HG03064 (cell line): ENCODE measurements at regions not wholly inside any gene's neighbourhood (a gene's known extent, or its start where the extent isn't known, plus 50 kb on each side); places are given as distances from the start of the nearest gene placed in this dataset.
A peak's percentile ranks its signal among the peaks of the same experiment; 100 is the strongest.
"Not testable (repeated sequence)": the region's sequence is repeated elsewhere in the genome, so short reads cannot be mapped to it uniquely, and the experiment has no call there.

Experiments used
- ATAC-seq: cut with Tn5 transposase; IDR thresholded peaks from one replicate; pipeline ENCODE4 v1.9.1; 2021; ENCODE audit warnings: low read depth; ENCODE audit not compliant: unreplicated experiment

- ATAC-seq: no peak
These were observed 689.6 kb downstream of the SLITRK5 start for GRCh38 chr13:88360761-88361160.

GRCh38 chr13:88369866-88370265 is 698.7 kb downstream of the SLITRK5 start:
- no peak for ATAC-seq

DNA sequence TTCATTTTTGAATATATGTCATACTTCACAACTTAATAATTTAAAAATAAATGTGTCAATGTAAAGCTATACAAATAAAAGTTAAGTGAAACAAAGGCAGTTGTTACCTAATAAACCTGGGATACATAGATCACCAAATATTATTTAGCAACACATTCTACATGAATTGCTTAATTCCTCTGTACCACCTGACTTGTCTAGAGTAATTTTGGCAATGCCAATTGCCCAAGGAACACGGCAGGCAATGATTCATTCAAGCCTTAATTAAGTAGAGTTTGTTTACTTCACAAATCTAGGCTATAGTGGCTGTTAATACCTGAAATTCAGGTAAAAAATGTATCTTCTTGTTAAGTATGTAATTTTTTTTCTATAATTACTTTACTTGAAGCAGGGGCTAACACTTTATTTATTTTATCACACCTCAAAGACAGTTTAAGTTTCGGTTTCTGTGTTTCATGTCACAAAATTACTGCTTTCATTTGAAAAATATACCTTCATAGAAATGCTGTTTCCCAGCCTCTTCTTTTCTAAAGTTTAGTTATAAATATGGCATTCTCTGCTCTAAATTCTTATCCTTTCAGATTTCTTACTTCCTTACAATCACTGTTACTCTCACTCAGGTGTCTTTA is 705.7 kb downstream of the SLITRK5 start:
- no peak for ATAC-seq

DNA sequence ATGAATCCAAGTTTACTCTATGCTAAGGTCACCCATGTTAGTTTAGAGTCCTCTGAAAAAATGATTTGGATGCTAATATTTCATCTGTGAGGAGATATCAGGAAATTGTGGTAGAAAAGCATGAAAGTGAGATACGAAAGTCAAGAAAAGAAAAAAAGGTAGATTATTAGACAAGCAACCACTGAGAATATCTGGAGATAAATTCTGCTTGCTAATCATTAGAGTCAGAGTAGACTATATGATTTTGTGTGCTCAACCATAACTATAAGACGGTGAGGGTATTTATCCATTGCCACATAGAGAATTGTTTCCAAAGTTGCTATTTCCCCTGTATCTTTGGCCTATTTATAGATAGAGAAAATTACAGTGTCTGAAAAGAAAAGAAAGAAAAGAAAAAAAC is 706.7 kb downstream of the SLITRK5 start:
- no peak for ATAC-seq

- no peak for ATAC-seq
These were observed 713.4 kb downstream of the SLITRK5 start for GRCh38 chr13:88384542-88384941.

DNA sequence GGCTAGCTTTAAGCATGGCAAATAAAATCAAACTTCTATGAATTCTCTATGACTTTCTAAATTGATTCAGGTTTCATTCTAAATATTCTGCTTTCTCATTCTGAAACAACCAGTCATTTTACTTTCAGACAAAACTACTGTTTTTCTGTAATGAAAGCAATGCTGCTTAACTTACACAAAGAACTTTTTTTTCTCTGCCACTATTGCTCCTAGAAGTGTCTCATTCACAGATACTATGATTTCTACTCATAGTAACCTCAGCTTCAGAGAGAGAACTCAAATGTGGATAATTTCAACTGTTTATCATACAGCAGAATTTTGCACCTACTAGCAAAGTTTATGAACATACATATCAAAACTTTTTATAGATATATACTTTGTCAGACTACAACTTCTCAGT is 724.6 kb downstream of the SLITRK5 start:
- ATAC-seq: no peak

DNA sequence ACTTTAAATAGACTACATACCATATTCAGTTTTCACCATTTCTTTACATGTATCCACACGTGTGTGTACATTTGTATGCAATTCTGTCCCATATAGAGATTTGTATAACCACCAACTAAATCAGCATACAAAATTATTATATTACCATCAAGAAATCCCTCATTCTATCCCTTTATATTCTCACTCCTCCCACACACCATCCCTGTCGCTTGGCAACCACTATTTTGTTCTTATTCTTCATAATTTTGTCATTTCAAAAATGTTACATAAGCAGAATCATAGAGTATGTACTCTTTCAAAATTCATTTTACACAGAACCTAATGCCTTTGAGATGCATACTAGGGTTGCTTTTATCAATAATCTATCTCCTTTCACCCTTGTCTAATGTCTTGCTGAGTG is 740.5 kb downstream of the SLITRK5 start:
- ATAC-seq: no peak

- no peak for ATAC-seq
These were observed 746.6 kb downstream of the SLITRK5 start for GRCh38 chr13:88417801-88418200.

DNA sequence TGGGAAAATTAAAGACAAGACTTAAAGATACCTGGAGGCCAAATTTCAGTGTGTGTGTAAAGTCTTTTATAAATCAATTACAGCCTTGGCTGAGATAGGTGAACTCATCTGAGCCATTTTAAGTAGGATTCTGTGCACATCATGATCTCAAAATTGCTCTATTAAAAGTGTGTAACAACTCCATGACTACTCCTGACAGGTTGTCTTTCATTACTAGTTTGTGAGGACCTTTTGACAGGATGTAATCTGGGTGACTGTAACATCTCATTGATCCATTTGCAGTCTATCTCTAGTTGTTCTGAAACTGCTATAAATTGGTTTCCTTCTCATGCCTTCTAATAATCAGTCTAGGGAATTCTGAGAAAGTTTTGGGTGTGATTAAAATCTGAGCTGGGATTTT is 753.3 kb downstream of the SLITRK5 start:
- ATAC-seq: no peak

GRCh38 chr13:88426661-88427060 is 755.5 kb downstream of the SLITRK5 start:
- no peak for ATAC-seq

- no peak for ATAC-seq
These were observed 758.7 kb downstream of the SLITRK5 start for GRCh38 chr13:88429862-88430261.

GRCh38 chr13:88434953-88435352 is 763.8 kb downstream of the SLITRK5 start:
- ATAC-seq: no peak

- ATAC-seq: no peak
These were observed 765.8 kb downstream of the SLITRK5 start for GRCh38 chr13:88436974-88437373.

DNA sequence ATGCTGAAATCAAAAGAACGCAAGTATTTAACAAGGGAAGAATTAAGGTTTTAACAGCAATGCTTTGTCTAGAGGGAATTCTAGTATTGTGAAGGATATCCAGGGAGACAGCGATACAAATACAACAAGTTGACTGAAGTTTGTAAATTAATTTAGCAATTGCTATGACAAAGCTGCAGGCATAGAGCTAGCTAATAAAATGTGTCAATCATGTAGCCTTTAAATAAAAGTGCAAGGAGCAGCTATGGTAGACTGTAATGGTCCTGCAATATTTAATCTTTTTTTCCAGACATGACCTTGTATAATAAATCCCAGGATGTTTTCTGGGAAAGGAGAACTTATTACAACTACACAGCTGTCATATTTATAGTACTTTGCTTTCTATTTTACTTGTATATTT is 779.3 kb downstream of the SLITRK5 start:
- no peak for ATAC-seq

DNA sequence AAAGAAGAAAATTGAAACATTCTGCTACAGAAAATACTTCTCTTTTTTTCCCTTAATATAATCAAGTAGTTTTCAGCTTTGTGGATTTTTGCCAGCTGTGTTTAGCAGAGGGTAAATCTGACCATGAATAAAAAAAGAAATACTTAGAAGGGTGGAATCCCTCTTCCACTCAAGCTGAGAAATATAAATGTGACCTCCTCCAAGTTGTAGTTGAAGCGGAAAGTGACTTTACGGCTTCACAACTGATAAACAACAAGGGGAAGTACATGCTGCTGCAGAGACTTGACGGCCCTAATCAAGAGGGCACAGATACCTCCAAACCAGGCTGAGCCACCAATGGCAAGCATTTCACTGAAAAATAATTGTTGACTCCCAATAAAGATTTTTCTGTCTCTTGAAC is 785.0 kb downstream of the SLITRK5 start:
- ATAC-seq: no peak

- no peak for ATAC-seq
These were observed 788.2 kb downstream of the SLITRK5 start for GRCh38 chr13:88459331-88459730.

DNA sequence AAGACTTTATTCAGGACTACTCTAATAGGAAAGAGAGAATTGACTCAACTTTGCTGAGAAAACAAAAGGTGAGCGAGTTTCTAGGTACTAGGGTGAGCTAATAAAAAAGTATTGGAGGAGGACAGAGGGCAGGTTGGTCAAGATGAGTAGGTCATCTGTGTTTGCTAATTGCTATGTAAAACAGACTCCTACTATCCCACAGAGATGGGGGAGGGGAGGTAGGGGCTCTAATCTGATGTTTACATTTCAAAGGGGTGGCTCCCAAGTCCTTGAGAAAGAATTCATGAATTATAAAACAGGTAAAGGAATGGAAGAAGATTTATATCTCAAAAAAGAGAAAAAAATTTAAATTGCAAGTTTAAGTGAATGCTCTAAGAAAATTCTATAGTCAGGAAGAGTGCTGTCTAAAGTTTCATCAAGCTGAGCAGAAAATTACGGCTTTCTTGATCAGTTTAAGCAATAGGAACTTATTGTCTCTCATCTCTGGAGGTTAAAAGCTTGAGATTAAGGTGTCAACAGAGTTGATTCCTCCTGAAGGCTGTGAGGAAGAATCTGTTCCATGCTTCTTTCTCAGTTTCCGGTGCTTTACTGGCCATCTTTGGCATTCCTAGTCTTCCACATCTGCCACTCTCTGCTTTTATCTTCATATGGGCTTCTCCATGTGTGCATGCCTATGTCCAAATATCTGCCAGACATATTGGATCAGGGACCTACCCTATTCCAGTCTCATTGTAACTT is 790.3 kb downstream of the SLITRK5 start:
- ATAC-seq: no peak

DNA sequence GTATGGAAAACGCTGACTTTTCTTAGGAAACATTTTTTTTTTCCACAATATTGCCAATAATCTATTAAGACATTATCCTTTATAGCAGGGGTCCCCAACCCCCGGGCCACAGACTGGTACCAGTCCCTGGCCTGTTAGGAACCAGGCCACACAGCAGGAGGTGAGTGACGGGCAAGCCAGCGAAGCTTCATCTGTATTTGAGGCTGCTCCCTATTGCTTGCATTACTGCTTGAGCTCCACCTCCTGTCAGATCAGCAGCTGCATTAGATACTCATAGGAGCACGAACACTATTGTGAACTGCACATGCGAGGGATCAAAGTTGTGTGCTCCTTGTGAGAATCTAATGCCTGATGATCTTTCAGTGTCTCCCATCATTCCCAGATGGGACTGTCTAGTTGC is 793.7 kb downstream of the SLITRK5 start:
- ATAC-seq: no peak

GRCh38 chr13:88472316-88472715 is 801.1 kb downstream of the SLITRK5 start:
- ATAC-seq: peak; percentile 80

DNA sequence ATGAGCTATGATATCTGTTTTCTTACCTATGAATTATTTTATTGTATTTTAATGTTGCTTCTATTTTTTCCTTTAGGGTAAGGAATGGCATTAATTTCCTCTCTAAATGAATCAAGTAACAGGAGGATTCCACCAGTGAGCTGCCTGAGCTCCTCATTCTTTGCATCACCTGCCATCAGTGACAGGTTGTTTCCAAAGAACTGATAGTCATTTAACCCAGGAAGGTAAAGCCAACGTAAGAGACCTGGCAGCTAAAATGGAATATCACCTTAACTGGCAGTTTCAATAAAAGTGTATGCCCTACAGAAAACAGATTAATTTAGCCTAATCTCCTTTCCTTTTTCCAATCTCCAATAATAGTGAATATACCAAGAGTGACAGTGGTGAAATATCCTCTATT is 812.0 kb downstream of the SLITRK5 start:
- ATAC-seq: no peak

- ATAC-seq: no peak
These were observed 836.7 kb downstream of the SLITRK5 start for GRCh38 chr13:88507909-88508308.

DNA sequence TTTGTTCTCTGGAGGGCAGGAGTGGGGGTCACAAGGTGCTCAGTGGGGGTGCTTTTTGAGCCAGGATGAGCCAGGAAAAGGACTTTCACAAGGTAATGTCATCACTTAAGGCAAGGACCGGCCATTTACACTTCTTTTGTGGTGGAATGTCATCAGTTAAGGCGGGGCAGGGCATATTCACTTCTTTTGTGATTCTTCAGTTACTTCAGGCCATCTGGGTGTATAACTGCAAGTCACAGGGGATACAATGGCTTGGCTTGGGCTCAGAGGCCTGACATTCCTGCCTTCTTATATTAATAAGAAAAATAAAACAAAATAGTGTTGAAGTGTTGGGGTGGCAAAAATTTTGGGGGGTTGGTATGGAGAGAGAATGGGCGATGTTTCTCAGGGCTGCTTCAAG is 841.8 kb downstream of the SLITRK5 start:
- not testable (repeated sequence) for ATAC-seq
